RWPE1 (cell line): ENCODE measurements at regions not wholly inside any gene's neighbourhood (a gene's known extent, or its start where the extent isn't known, plus 50 kb on each side); places are given as distances from the start of the nearest gene placed in this dataset.
"Not testable (repeated sequence)": the region's sequence is repeated elsewhere in the genome, so short reads cannot be mapped to it uniquely, and the experiment has no call there.

ENCODE experiments used
- CTCF ChIA-PET: fragments of 350-600 bp; sonication (Branson Sonifier 250); formaldehyde crosslinking; extraction: SDS; loops from one replicate; lab custom pipeline; 2021; lab: Yijun Ruan, JAX
- POLR2A ChIA-PET: fragments of 400-600 bp; formaldehyde crosslinking; extraction: SDS; loops from one replicate; lab custom pipeline; 2020; ENCODE audit warnings: antibody characterized with exemption; ENCODE audit not compliant: low non-redundant PET; lab: Yijun Ruan, JAX
- DNase-seq: peaks from one replicate; pipeline ENCODE4 v3.0.0; 2012; ENCODE audit warnings: low spot score
- H3K27ac ChIP-seq: fragments of 450-650 bp; 2 replicates; pipeline ENCODE4 v1.5.1; 2017
- CTCF ChIP-seq: fragments of 450-650 bp; conservative IDR thresholded peaks from 2 replicates; pipeline ENCODE4 v1.5.1; 2017; ENCODE audit warnings: low read depth, mild to moderate bottlenecking

- no peak for TF ChIP-seq CTCF
Measured at GRCh38 chr4:155042014-155042413, 166.4 kb upstream of the NPY2R start.

GRCh38 chr4:155044251-155044650 lies 164.2 kb upstream of the NPY2R start:
- CTCF ChIA-PET, DNase-seq, POLR2A ChIA-PET, H3K27ac ChIP-seq: not testable (repeated sequence)

More at GRCh38 chr4:155042014-155042413, 166.4 kb upstream of the NPY2R start:
- H3K27ac ChIP-seq: no peak overlapping the region
- POLR2A ChIA-PET: no interaction called here
- no peak for DNase-seq
- CTCF ChIA-PET: no interaction called here

- POLR2A ChIA-PET: no interaction called here
- peak; percentile 1 for DNase-seq
- TF ChIP-seq CTCF: no peak
- CTCF ChIA-PET: interaction anchor here (0.6 kb wide), 1 partner anchor 308 kb away, joined by 8 read pairs; no protein-coding TSS in a partner anchor
- no peak overlapping the region for H3K27ac ChIP-seq
Measured at GRCh38 chr4:155047755-155048154, 160.7 kb upstream of the NPY2R start.

- DNase-seq, H3K27ac ChIP-seq, CTCF ChIA-PET, POLR2A ChIA-PET: not testable (repeated sequence)
Measured at GRCh38 chr4:155054042-155054441, 154.4 kb upstream of the NPY2R start.

- CTCF ChIA-PET: interaction anchor here (0.7 kb wide), 1 partner anchor 24 kb away, joined by 4 read pairs; no protein-coding TSS in a partner anchor
- no peak for TF ChIP-seq CTCF
- POLR2A ChIA-PET: no interaction called here
- H3K27ac ChIP-seq: no peak overlapping the region
- no peak for DNase-seq
Measured at GRCh38 chr4:155060419-155060818, 148.0 kb upstream of the NPY2R start.

GRCh38 chr4:155060873-155061272 lies 147.6 kb upstream of the NPY2R start:
- no peak for DNase-seq
- ChIA-PET CTCF (no interaction called here), POLR2A (no interaction called here)
- TF ChIP-seq CTCF: no peak
- no peak overlapping the region for H3K27ac ChIP-seq

- H3K27ac ChIP-seq: no peak overlapping the region
- ChIA-PET CTCF (no interaction called here), POLR2A (no interaction called here)
- no peak for DNase-seq
- no peak for TF ChIP-seq CTCF
Measured at GRCh38 chr4:155062948-155063347, 145.5 kb upstream of the NPY2R start.

GRCh38 chr4:155064934-155065333 lies 143.5 kb upstream of the NPY2R start:
- H3K27ac ChIP-seq, POLR2A ChIA-PET, DNase-seq: not testable (repeated sequence)
- CTCF ChIA-PET: interaction anchor here (0.5 to 0.6 kb wide), 2 partner anchors 272 to 1485 kb away, joined by 3 read pairs; no protein-coding TSS in a partner anchor
